ENCODE measurements at regions not wholly inside any gene's neighbourhood (a gene's known extent, or its start where the extent isn't known, plus 50 kb on each side); places are given as distances from the start of the nearest gene placed in this dataset.

GRCh38 chr3:72100080-72100511 is 315.1 kb upstream of the PROK2 start:
- H3K4me3 ChIP-seq (ENCODE audit: low read depth, low read length): no peak overlapping the region
- no peak for TF ChIP-seq CTCF (conservative IDR thresholded peaks at IDR 0.05; ENCODE audit: low read depth, low read length)
- DNase-seq (ENCODE audit: low read depth): no peak

GRCh38 chr3:72099326-72100079 is 314.6 kb upstream of the PROK2 start:
- H3K4me3 ChIP-seq (ENCODE audit: low read depth, low read length): no peak overlapping the region
- no peak for TF ChIP-seq CTCF (conservative IDR thresholded peaks at IDR 0.05; ENCODE audit: low read depth, low read length)
- DNase-seq (ENCODE audit: low read depth): no peak

GRCh38 chr3:72097053-72097452 is 312.1 kb upstream of the PROK2 start:
- H3K4me3 ChIP-seq (ENCODE audit: low read depth, low read length): no peak overlapping the region
- no peak for TF ChIP-seq CTCF (conservative IDR thresholded peaks at IDR 0.05; ENCODE audit: low read depth, low read length)
- no peak for DNase-seq (ENCODE audit: low read depth)

DNA sequence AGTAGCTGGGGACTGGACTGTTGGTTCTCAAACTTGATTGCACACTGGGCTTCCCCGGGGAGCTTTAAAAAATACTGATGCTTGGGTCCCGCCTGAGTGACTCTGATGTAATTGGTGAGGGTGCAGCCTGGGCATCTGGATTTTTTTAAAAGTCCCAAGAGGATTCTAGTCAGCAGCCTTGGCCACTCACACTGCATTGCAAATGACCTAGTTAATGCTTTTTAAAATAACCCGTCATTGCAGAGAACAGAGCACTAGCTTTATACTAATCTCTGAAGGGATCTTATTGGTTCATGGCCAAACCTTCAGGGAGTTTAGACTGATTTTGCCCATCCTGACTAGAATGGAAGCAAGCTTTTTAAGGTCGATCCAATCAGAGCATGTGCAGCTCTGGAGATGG is 310.6 kb upstream of the PROK2 start:
- no peak overlapping the region for H3K4me3 ChIP-seq (ENCODE audit: low read depth, low read length)
- no peak for DNase-seq (ENCODE audit: low read depth)
- no peak for TF ChIP-seq CTCF (conservative IDR thresholded peaks at IDR 0.05; ENCODE audit: low read depth, low read length)

DNA sequence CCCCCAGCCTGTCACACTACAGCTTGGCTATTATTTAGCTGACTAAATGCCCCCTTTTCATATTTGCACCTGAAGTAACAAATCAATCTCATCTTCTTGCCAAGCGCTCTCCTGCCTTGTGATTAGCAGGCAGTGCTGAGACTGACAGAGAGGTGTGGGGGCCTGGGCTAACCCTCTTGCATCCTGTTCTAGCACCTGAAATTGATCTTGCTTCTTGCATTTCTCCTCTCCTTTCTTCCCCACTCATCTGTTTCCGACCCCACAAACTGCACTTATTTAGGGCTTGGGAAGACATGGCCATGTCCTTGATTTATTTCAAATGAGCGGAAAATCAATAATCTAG is 309.0 kb upstream of the PROK2 start:
- TF ChIP-seq CTCF (conservative IDR thresholded peaks at IDR 0.05; ENCODE audit: low read depth, low read length): no peak
- no peak for DNase-seq (ENCODE audit: low read depth)
- H3K4me3 ChIP-seq (ENCODE audit: low read depth, low read length): no peak overlapping the region

GRCh38 chr3:72093270-72093991 is 308.5 kb upstream of the PROK2 start:
- DNase-seq (ENCODE audit: low read depth): no peak
- no peak overlapping the region for H3K4me3 ChIP-seq (ENCODE audit: low read depth, low read length)
- TF ChIP-seq CTCF (conservative IDR thresholded peaks at IDR 0.05; ENCODE audit: low read depth, low read length): no peak

DNA sequence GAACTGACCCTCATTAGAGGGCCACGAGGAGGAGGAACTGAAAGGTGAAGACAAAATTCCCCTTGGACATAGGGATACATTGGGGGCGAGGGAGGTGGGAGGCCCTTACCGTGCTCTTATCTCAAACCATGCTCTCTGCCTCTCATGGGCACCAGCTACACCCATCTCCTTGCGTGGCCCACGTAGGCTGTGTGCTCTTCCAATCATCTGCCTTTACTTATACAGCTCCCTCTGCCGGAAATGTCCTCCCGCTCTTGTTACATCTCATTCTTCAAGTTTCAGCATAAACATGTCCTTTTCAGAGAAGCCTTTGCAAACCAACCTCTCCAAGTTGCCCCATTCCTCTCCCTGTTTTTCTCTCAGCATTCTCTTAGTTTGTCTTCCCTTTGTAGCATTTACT is 307.8 kb upstream of the PROK2 start:
- no peak for DNase-seq (ENCODE audit: low read depth)
- no peak overlapping the region for H3K4me3 ChIP-seq (ENCODE audit: low read depth, low read length)
- TF ChIP-seq CTCF (conservative IDR thresholded peaks at IDR 0.05; ENCODE audit: low read depth, low read length): no peak
